ENCODE measurements at regions not wholly inside any gene's neighbourhood (a gene's known extent, or its start where the extent isn't known, plus 50 kb on each side); places are given as distances from the start of the nearest gene placed in this dataset.

DNA sequence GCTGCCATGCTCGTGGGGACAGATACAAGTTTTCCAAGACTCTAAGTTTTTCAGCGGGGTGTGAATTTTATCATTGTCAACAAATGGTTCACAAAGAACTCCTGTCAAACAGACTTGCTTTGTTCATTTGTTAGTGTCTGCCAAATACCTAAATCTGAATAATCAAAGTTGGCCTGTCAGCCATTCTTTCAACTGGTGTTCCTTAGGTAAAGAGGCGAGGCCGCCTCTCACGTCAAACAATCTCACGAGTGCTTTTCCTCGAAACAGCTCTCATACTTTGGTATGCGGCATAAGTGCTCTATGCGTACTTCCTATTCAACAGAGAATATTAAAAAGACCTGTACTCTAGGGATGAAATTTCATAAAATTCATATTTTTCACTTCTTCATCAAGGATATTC lies 51.4 kb upstream of the KANK4 start:
- H3K4me1 ChIP-seq, result no peaks in the 10 kb centered on the region
- DNase-seq (ENCODE audit: low spot score in 2 of 2), result no peak
- no peaks in the 10 kb centered on the region for H3K36me3 ChIP-seq
- TF ChIP-seq POLR2A (IDR thresholded peaks at IDR 0.05) (no peak), POLR2AphosphoS5 (IDR thresholded peaks at IDR 0.05) (no peak), CTCF (IDR thresholded peaks at IDR 0.05) (no peak)
- H3K9me3 ChIP-seq, result peaks cover 0 to 8% of the 10 kb centered on the region in 2 donors
- H3K4me3 ChIP-seq, result no peak overlapping the region
- no peaks in the 10 kb centered on the region for H3K27me3 ChIP-seq
- H3K27ac ChIP-seq, result no peak overlapping the region
- intact Hi-C loops (cut with DNase I; ENCODE audit: low total_unique reads), result no loop called here

GRCh38 chr1:62371375-62371774 lies 52.1 kb upstream of the KANK4 start:
- Histone ChIP-seq H3K4me1 (no peaks in the 10 kb centered on the region), H3K27ac (no peak overlapping the region), H3K4me3 (no peak overlapping the region), H3K27me3 (no peaks in the 10 kb centered on the region), H3K9me3 (peaks cover 0 to 8% of the 10 kb centered on the region in 2 donors), H3K36me3 (no peaks in the 10 kb centered on the region)
- no peak for TF ChIP-seq CTCF (IDR thresholded peaks at IDR 0.05)
- no peak for TF ChIP-seq POLR2AphosphoS5 (IDR thresholded peaks at IDR 0.05)
- TF ChIP-seq POLR2A (IDR thresholded peaks at IDR 0.05), result no peak
- intact Hi-C loops (cut with DNase I; ENCODE audit: low total_unique reads), result no loop called here
- no peak for DNase-seq (ENCODE audit: low spot score in 2 of 2)

- H3K36me3 ChIP-seq, result no peaks in the 10 kb centered on the region
- DNase-seq (ENCODE audit: low spot score in 2 of 2), result no peak
- H3K27ac ChIP-seq, result no peak overlapping the region
- H3K4me3 ChIP-seq, result no peak overlapping the region
- TF ChIP-seq CTCF (IDR thresholded peaks at IDR 0.05) (no peak), POLR2A (IDR thresholded peaks at IDR 0.05) (no peak), POLR2AphosphoS5 (IDR thresholded peaks at IDR 0.05) (no peak)
- no peaks in the 10 kb centered on the region for H3K27me3 ChIP-seq
- no peaks in the 10 kb centered on the region for H3K9me3 ChIP-seq
- intact Hi-C loops (cut with DNase I; ENCODE audit: low total_unique reads), result no loop called here
- H3K4me1 ChIP-seq, result no peaks in the 10 kb centered on the region
Observed at GRCh38 chr1:62373221-62373620, 54.0 kb upstream of the KANK4 start.

- intact Hi-C loops (cut with DNase I; ENCODE audit: low total_unique reads), result no loop called here
Observed at GRCh38 chr1:62377043-62377562, 57.9 kb upstream of the KANK4 start.

GRCh38 chr1:62380181-62380580 lies 56.7 kb upstream of the USP1 start:
- no peak for TF ChIP-seq POLR2AphosphoS5 (IDR thresholded peaks at IDR 0.05)
- TF ChIP-seq CTCF (IDR thresholded peaks at IDR 0.05), result no peak
- TF ChIP-seq POLR2A (IDR thresholded peaks at IDR 0.05), result no peak
- H3K27me3 ChIP-seq, result no peaks in the 10 kb centered on the region
- intact Hi-C loops (cut with DNase I; ENCODE audit: low total_unique reads), result no loop called here
- H3K9me3 ChIP-seq, result no peaks in the 10 kb centered on the region
- no peaks in the 10 kb centered on the region for H3K4me1 ChIP-seq
- H3K4me3 ChIP-seq, result no peak overlapping the region
- H3K27ac ChIP-seq, result no peak overlapping the region
- DNase-seq (ENCODE audit: low spot score in 2 of 2), result no peak
- no peaks in the 10 kb centered on the region for H3K36me3 ChIP-seq

More at GRCh38 chr1:62377043-62377562, 57.9 kb upstream of the KANK4 start:
- Histone ChIP-seq H3K4me3 (no peak overlapping the region), H3K27ac (peak overlapping the region; percentile 57 to 82), H3K36me3 (no peaks in the 10 kb centered on the region), H3K9me3 (no peaks in the 10 kb centered on the region), H3K4me1 (no peaks in the 10 kb centered on the region), H3K27me3 (no peaks in the 10 kb centered on the region)
- TF ChIP-seq CTCF (IDR thresholded peaks at IDR 0.05), result no peak
- TF ChIP-seq POLR2A (IDR thresholded peaks at IDR 0.05), result no peak
- no peak for TF ChIP-seq POLR2AphosphoS5 (IDR thresholded peaks at IDR 0.05)
- DNase-seq (ENCODE audit: low spot score in 2 of 2), result no peak
